ENCODE measurements at regions not wholly inside any gene's neighbourhood (a gene's known extent, or its start where the extent isn't known, plus 50 kb on each side); places are given as distances from the start of the nearest gene placed in this dataset.

GRCh38 chr4:3685081-3685645, 81.0 kb upstream of the ADRA2C start:
- TF ChIP-seq GATA2 (IDR thresholded peaks at IDR 0.05; ENCODE audit: low read depth, low read length) = no peak
- no peak for TF ChIP-seq GATA3 (IDR thresholded peaks at IDR 0.05; ENCODE audit: low read depth, low read length)

Measured in SH-SY5Y (cell line).